ENCODE measurements at regions not wholly inside any gene's neighbourhood (a gene's known extent, or its start where the extent isn't known, plus 50 kb on each side); places are given as distances from the start of the nearest gene placed in this dataset.

DNA sequence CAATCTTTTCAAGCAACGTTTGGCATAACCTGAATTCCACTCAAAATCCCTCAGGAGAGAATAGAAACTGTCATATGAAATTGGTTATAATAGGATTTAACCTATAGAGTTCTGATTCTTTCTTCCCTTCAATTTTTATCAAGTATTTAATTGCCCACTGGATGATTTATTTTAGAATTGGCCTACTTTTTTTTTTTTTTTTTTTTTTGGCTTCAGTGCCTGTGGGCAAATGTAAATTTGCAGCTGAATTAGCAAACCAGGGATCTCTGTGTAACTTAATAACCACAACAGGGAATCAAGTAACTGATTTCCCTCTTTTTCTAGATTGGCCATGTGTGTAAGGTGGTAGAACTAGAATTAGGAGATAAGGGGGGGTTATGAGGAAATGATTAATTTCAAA, 157.0 kb downstream of the SOX4 start:
- TF ChIP-seq, protein P1, sequence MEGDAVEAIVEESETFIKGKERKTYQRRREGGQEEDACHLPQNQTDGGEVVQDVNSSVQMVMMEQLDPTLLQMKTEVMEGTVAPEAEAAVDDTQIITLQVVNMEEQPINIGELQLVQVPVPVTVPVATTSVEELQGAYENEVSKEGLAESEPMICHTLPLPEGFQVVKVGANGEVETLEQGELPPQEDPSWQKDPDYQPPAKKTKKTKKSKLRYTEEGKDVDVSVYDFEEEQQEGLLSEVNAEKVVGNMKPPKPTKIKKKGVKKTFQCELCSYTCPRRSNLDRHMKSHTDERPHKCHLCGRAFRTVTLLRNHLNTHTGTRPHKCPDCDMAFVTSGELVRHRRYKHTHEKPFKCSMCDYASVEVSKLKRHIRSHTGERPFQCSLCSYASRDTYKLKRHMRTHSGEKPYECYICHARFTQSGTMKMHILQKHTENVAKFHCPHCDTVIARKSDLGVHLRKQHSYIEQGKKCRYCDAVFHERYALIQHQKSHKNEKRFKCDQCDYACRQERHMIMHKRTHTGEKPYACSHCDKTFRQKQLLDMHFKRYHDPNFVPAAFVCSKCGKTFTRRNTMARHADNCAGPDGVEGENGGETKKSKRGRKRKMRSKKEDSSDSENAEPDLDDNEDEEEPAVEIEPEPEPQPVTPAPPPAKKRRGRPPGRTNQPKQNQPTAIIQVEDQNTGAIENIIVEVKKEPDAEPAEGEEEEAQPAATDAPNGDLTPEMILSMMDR (IDR thresholded peaks at IDR 0.05), result no peak
- TF ChIP-seq POLR2A (IDR thresholded peaks at IDR 0.05), result no peak

All from heart left ventricle (tissue), 13 donors.